ENCODE measurements at regions not wholly inside any gene's neighbourhood (a gene's known extent, or its start where the extent isn't known, plus 50 kb on each side); places are given as distances from the start of the nearest gene placed in this dataset.

DNA sequence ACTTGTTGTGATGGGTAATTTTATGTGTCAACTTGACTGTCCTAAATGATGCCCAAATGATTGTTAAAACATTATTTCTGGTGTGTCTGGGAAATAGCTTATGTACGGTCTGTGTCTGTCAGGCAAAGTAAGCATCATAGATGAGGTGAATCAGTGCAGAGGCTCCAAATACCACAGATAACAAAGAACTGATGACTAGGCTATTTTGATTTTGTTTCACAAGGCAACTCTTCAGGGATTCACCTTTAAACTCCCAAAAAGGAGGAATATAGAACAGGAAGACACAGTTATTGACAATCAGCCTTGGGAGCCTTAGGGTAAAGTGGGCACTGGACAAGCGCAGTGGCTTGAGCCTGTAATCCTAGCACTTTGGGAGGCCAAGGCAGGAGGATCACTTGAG lies 290.7 kb downstream of the PCDH10 start:
- TF ChIP-seq ELF4 (IDR thresholded peaks at IDR 0.05) (no peak), FOXK2 (IDR thresholded peaks at IDR 0.05) (no peak), BHLHE40 (IDR thresholded peaks at IDR 0.05; ENCODE audit: borderline replicate concordance) (no peak), SUZ12 (IDR thresholded peaks at IDR 0.05) (no peak), ZNF384 (IDR thresholded peaks at IDR 0.05) (no peak)

Measured in HEK293T (cell line).